Activated T-cell treated with anti-CD3 and anti-CD28 coated beads for 1 hour (primary cell): ENCODE measurements at regions not wholly inside any gene's neighbourhood (a gene's known extent, or its start where the extent isn't known, plus 50 kb on each side); places are given as distances from the start of the nearest gene placed in this dataset.

ENCODE experiments used
- DNase-seq: peaks from one replicate; pipeline ENCODE4 v3.0.0-alpha.2; 2020; ENCODE audit warnings: low read depth

DNA sequence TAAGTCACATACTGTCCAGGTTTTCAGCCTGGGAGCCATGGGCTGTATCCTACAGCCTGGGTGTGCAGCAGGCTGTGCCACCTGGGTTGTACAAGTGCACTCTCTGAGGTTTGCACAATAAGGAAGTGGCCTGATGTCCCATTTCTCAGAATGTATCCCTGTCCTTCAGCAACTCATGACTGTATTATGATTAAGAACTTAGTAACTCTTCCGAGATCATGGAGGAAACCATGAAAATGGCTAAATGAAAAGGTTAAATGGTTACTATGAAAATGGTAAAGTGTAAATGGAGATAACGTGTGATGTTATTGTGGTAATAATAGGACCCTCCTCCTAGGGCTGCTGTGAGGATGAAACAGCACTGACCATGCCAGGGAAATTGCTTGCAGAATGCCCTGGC is 227.6 kb downstream of the ANKRD60 start:
- DNase-seq: no peak

DNA sequence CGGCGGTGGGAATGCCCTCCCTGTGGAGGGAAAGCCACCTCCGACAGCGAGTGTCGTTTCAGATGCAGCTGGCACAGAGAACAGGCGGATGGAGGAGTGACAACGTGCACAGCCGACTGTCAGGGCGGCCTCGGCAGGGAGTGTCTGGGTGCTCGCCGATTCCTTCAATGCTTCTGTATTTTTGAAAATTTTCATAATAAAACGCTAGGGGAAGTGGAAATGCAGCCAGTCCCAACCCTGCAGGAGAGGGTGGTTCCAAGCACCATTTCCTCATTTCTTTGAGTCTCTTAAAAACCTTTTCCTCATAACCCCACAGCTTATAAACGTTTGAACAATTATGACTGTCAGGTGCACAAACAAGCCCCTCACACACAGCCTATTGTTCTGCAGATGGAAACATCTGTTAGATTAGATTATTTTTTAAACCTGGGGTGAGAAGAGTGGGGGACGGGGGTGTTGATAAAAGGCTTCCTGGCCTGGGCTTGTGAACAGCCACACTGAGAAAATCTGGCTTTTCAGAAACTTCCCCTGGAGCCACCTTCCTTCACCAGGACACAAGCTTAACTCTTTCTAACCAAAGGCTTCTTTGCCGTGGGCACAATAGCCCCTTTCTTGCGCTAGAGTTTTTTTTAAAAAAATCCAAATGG is 228.9 kb downstream of the ANKRD60 start:
- DNase-seq: no peak

DNA sequence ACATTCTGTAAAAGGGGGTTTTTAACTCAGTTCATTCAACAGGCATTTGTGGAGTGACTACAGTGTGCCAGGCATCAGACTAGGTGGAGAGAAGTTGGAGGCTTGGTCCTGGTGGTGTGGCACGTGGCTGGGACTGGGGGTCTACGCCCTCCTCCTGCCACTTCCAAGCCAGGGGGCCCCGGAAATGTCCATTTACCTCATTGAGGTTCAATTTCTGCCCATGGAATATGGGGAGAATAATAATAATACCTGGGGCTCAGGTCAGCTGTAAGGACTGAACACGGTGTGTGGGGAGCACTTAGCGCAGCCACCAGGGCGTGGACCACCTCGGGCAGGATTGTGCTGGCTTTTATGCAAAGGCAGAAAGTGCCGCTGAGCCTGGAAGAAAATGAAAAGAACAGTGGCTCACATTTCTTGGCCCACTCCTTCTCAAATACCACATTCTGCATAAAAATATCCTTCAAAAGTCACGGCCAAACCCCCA is 229.4 kb downstream of the ANKRD60 start:
- no peak for DNase-seq

DNA sequence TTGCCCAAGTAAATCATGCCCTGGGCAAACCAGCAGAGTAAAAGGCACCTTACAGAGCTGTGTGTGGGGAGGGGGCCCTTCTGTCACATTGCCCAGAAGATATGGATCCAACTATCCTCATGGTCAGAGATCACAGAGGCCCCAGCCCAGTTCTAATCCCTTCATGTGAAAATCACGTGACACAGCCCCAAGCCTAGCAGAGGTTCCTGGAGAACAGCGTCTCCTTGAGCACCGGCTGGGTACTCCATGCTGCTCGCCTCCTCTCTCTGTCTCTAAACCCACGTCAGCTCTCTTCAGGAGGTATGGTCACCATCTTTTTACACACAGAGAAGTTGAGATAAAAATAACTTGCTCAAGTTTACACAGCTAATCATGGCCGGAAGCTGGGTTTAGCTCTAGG is 230.2 kb downstream of the ANKRD60 start:
- DNase-seq: no peak

DNA sequence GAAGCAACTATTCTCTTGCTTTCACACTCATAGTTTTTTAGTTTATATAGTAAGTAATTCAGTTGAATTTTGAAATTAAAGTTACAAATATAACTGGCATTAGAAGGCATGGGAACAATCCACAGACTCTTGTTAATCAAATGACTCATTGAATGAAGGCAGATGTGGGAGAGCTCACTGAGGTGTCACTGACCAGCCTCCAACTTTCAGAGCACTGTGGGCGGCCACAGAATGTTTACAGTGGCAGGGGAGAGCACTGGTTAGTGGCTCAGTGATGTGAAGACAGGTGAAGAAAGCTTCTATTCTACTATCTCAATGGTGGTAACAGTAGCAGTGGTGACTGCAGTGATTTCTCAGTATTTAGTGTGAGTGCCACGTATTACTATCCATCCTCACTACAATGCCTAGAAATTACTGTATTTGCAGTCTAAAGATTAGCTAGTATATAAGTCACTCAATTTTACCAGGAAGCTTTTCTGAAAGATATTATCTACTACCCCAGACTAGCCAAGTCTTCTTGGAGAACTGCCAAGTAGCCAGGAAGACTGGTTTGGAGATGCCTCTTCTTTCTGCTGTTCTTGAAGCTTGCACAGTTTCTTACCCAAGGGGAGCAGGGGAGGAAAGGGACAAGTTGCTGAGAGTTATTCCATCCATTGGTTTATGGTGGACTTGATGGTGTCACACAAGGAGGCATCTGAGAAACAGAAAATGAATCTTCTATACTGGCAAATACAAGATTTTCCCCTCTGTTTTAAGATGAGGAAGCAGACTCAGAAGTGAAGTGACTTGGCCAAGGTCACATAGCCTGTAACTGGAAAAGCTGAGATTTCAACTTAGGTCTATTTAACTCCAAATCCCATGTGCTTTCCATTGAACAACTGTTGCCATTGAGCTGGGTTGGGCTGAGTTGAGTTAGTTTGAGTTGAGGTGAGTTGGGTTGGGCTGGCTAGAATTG is 231.2 kb downstream of the ANKRD60 start:
- DNase-seq: no peak

DNA sequence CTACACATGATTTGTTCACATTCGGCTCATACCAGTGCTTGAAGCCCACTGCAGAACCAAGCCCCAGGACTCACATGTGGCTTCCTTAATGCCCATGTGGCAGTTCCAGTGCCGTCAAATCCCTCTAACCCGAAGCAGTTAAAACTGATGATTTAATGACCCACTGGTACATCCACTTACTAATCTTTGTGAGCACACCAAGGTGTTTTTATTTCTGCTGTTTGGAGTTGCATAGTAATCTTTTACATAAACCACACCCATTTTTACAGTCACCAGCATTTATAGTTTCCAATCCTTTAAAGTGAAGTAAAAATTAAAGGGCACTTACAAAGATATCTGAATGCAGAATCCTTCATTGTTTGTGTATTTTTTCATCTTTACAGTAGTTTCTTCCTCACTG is 232.0 kb downstream of the ANKRD60 start:
- DNase-seq: no peak

DNA sequence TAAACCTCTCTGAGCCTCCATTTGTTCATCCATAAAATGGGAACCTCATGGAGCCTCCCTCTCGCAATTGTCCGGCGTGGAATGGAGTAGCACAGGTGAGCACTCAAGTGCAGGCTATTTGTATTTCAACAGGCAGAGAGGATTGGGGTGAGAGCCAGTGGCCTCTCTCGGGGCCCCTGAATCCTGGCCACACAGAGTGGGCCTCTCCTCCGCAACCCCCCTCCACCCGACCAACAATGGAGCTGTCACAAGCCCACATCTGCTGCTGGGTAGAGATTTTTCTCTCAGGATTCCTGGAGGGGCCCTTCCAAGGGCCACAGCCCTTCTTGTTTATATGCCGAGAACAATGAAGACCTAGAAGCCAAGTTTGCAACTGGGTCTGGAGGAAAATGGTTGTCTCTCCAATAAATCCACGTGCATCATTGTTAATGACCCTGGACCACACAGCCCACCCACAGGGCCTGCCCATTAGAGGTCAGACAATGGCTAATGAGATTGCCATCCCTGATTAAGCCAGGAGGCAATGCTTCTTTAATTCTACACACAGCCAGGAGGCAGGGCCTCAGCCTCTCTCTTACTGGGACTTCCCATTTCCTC is 233.0 kb downstream of the ANKRD60 start:
- DNase-seq: no peak

DNA sequence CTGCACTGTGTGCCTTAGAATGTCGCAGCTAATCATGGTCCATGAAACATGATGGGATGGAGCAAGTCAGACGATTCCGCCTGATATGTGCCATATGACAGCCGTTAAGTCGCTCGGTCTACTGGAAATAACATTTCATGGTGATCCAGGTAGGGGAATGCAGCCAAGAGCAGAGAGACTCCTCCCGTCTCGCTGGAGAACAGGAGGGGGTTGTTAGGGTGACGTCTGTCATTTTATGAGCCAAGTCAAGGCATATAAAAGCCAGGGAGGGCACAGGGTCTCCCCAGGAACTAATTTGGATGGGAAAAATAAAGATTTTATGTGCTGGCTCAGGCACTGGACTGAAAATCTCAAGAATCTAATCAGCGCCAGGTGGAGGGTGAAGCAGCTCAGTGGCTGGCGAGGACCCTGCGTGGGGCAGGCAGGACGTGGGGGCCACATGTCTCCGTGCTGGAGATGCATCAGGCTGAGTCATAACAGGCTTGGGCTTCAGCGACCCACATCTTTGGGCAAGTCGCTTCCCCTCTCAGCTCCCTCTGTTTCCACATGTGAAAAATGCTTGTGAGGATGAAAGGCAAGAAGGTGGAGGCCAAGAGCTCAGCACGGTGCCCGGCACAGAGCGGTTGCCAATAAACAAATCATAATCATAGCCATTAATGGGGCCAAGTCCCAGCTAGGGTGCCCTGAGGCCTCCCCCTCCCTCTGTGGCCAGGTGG is 234.6 kb downstream of the ANKRD60 start:
- no peak for DNase-seq

DNA sequence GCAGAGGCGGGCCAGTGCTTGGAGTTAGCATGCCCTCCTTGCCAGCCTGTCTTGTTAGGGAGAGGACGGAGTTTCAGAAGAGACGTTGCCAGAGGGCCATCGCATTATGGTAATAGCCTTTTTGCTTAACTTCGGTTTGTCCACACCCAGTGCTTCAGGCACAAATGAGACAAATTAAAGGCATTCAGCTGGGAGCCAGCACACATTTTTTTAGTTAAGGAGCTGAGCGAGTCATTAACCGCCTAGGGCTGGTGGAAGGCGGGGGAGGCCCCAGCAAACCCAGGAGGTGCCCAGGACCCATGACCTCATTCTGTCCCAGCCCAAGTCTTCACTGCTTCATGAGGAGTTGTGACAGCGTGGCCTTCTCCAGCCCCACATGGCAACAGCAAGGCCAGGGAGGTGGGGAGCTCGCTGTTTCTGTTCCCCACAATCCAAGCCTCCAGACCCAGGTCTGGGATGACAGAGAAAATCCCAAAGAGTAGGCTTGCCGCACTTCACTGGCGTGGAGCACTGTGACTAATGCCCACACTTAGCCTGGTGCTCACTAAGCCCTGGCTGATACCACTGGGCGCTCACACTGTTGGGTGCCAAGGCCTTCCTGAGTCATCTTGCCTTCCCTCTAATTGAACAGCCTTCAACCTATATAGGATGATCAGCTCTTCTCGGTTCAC is 237.1 kb downstream of the ANKRD60 start:
- no peak for DNase-seq

DNA sequence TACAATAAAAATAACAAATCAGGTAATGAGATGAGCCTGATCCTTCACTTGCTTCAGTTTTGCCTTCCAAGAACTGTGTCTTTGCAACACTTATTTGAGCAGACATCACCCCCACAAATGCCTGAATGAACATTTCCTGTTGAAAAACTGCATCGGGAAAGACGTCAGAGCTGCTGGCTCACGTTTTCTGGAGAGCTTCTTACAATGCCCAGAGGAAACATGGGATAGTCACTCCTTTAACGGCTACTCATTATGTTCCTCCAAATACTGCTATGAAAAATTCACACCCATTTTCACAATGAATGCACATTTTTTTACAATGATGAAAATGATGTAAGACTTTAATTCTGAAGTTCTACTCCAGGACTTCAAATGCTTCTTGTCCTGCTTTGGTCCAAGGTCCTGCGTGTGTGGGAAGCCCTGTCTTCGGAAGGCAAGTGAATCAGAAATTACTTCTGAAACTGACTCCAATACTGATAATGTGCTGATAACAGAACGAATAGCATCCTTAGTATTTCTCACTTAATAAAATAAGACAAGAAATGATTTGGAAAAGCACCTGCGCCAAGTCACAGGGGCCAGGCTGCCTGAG is 238.0 kb downstream of the ANKRD60 start:
- no peak for DNase-seq

DNA sequence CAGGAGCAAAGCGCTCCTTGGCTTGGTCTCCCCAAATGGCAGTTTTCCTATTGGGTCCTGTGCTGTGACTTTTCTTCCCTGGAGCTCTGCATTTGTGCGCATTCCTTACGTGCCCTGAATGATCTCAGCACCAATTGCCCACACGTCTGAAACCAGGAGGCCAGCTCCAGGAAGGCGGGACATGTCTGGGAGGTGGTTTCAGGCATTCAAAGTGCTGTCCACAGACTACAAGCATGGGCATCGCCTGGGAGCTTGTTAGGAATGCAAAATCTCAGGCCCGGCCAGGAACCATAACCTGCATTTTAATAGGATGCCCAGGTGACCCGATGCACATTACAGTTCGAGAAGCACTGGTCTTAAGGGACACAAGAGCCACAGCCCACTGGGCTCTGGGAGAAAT is 239.6 kb downstream of the ANKRD60 start:
- DNase-seq: no peak

DNA sequence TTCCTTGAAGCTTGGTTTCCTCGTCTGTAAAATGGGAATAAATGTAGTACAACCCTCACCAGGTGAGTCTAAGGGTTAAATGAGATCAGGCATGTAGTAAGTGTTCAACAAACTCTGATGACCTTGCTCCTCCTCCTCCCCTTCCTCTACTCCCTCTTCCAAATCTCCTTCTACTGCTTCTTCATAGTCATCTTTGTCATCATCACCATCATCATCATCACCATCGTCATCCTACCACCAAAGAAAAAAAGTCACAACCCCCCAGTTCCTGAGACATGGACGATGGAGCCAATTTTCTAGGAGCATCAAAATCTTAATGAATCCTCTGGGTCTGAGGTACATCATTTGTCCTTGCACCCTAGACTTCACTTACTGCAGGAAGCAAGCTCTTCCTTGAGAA is 240.0 kb downstream of the ANKRD60 start:
- DNase-seq: no peak

DNA sequence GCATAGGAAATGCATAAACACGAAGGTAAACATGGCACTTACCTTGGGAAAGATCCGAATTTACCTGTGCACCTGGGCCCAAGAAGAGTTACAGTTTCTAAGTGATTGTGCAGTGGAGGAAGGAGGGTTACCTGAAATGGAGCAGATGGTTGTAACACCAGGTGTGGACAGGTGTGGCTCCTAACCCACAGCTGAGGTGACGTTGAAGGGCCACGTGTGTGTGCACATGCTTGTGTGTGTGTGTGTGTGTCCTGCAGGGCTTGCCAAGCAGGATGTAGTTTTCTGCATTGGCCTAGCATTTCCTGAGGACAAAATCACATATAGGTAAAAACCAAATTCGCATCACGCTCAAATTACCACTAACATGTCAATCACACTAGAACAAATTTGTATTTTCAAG is 240.8 kb downstream of the ANKRD60 start:
- no peak for DNase-seq

DNA sequence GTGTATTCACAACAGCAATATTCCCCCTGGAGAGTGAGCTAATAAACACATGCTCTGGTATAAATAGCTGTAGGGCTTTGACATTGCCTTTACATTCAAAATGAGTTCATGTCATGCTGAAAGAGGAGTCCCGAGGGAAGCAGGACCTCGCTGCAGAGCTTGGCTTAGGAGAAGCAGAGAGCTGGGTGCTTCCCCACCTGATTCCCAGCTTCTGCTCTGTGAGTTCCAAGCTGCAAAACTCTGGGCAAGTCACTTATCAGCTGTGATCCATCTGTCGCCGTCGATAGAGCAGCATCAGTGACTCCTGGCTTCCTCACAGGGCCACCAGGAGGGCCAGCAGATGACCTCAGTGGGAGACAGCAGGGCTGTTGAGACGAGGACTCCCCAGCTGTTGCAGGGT is 241.8 kb downstream of the ANKRD60 start:
- no peak for DNase-seq

DNA sequence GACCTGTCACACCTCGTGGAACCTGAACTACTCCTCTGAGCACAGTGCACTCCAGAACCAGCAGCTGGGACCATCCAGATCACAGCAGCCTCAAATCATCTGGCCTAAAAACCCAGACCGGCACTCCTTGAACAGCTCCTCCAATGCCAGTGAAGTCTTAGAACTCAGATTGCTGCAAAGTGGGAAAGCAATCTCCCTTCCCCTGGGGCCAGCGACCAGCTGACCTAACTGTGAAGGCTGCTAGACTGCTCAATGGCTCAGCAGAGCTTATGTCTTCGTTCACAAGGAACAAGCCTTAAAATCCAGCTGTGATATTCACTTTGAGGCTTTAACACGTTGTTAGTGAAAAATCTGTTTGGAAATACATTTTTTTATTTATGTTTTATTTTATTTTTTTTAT is 243.2 kb downstream of the ANKRD60 start:
- DNase-seq: no peak

DNA sequence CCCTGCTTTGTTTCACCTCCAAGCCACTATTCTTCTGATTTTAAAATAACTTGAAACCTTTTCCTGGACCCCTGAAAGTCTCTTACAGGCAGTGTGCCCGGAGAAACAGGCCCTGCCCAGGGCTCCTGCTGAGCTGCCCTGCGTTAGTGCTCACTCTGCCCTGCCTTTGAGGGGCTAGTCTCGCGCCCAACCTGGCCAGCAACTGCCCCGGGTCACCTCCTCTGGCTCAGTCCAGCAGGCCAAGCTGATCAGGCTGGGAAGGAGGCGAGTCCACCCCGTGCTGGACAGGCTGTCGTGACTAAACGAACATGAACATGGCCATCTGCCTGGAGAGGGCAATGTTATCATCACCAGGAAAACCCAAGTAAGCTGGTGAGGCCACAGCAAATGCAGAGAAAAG is 245.4 kb downstream of the ANKRD60 start:
- no peak for DNase-seq

DNA sequence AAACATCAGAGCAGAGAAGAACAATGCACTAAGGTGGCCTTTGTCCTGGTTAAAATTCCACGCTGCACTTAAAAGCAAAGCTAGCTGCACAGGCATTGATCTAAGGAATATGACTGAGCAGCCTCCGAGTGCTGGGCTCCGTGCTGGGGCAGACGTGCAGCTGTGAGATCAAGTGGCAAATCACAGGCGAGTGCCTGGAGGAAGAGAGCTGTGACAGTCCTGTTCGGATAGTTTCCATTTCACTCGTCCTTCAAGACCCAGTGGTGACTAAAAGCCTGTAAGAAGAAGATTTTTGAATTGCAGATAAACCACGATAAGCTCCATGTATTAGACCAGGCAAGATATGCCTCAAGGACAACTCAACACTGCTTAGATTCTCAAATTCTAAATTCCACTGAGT is 247.9 kb downstream of the ANKRD60 start:
- no peak for DNase-seq

DNA sequence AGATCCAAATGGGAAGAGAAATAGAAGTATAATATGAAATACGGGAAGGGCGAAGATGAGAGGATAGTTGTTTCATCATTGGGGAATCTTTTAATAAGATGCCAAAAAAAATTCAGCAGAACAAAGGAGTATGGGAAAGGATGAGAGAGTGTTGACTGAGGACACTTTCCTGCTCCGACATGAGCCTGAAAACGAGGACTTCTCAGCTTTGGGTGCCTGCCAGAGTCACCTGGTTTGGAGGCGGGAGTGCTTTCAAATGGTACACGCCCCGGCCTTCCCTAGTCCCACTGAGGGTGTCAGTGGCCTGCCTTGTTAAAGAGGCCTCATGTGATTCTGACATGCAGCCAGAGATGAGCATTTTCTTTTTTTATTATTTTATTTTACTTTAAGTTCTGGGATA is 250.9 kb downstream of the ANKRD60 start:
- no peak for DNase-seq

DNA sequence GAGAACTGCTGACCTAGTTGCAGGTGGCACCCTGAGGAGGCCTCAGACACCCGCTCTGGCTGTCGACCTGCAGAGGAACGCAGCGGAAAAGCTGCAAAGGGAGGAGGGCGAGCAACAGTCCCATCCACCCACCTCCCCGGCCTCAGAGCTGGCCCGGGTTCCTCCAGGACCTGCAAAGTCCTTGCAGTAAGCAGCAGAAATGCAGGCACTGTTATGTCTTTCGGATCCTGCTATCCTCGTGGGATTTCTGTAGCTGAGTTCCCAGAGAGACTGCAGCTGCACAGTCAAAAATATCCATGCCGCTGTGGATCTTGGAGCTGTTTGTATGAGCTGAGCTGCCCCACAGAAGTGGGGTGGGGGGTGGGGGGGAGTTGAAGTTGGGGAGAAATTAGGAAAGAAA is 251.3 kb downstream of the ANKRD60 start:
- DNase-seq: no peak

DNA sequence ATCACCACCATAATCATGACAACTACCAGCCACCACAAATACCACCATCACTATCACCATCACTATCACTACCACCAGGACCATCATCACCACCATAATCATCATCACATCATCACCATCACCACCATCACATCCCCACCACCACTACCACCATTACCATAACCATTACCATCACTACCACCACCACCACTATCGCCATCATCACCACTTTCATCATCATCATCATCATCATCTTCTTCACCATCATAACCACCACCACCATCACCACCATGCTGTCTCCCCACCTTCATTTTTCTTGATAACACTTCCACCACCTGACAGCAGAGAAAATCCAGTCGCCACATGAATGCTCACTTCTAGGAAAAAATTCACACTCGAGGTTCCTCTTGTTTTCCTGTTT is 253.6 kb downstream of the ANKRD60 start:
- no peak for DNase-seq

DNA sequence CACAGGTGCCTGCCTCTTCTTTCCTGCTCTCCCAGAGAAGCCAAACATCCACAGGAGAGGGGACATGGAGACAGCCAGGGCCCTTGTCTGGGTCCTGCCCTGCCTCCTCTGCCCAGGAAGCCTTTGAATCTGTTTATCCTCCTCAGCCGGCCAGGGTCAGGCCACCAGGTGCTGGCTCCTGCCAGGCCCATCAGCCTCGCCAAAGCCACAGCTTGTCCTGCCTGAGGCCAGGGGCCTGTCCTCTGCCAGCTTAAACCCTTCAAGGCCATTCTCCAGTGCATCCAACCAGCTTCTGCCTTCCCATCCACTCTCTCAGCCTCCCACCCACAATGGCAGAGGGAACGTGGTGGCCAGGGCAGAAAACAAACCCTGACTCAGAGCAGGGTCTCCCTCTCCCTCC is 254.6 kb downstream of the ANKRD60 start:
- no peak for DNase-seq
